C4-2B (cell line): ENCODE measurements at regions not wholly inside any gene's neighbourhood (a gene's known extent, or its start where the extent isn't known, plus 50 kb on each side); places are given as distances from the start of the nearest gene placed in this dataset.

ENCODE experiments used
- ZFX ChIP-seq: fragments of 450-650 bp; IDR thresholded peaks from 2 replicates; pipeline ENCODE4 v1.6.1; 2017
- TF ChIP-seq, protein P1 (sequence below): fragments of 450-650 bp; conservative IDR thresholded peaks from 2 replicates; pipeline ENCODE4 v1.5.1; 2017; ENCODE audit warnings: mild to moderate bottlenecking

DNA sequence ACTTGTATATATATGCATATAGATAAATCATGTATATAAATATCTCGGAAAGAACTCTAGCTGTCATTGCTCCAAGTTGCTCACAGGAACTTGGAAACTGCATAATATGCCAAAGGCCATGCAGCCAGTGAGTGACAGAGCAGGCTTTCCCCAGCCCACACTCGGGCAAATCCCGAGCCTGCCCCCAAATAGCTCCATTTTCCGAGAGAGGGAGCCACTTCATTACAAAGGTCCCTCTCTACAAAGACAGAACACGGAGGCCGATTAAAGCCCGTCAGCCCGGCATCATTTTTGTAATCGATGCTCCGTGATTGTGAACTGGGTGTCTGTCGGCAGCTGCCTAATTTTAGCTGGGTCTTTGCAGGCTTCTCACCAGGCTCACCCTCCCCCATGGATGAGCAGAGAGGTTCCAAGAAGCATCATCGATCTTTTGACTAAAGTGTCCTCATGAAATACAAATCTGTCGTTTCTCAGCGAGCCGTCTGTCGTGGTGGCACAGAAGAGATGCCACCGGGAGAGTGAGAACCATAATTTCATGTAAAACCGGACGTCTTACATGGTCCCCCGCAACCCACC lies 663.9 kb downstream of the PTPRU start:
- TF ChIP-seq, protein P1, sequence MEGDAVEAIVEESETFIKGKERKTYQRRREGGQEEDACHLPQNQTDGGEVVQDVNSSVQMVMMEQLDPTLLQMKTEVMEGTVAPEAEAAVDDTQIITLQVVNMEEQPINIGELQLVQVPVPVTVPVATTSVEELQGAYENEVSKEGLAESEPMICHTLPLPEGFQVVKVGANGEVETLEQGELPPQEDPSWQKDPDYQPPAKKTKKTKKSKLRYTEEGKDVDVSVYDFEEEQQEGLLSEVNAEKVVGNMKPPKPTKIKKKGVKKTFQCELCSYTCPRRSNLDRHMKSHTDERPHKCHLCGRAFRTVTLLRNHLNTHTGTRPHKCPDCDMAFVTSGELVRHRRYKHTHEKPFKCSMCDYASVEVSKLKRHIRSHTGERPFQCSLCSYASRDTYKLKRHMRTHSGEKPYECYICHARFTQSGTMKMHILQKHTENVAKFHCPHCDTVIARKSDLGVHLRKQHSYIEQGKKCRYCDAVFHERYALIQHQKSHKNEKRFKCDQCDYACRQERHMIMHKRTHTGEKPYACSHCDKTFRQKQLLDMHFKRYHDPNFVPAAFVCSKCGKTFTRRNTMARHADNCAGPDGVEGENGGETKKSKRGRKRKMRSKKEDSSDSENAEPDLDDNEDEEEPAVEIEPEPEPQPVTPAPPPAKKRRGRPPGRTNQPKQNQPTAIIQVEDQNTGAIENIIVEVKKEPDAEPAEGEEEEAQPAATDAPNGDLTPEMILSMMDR, result no peak
- TF ChIP-seq ZFX, result no peak
